Prostate gland (tissue), 2 donors: ENCODE measurements at regions not wholly inside any gene's neighbourhood (a gene's known extent, or its start where the extent isn't known, plus 50 kb on each side); places are given as distances from the start of the nearest gene placed in this dataset.

Experiments
- DNase-seq: peaks from one replicate; pipeline ENCODE4 v3.0.0-alpha.2; 2019; ENCODE audit warnings: low spot score
- H3K27ac ChIP-seq, 2 donors: fragments of 200-600 bp; sonication (generic); 2 replicates each; pipeline ENCODE4 v1.5.1; 2017 to 2019
- H3K27me3 ChIP-seq: fragments of 200-600 bp; sonication (generic); replicated peaks from 2 replicates; pipeline ENCODE4 v1.5.1; 2019; ENCODE audit not compliant: insufficient read depth
- H3K36me3 ChIP-seq, 2 donors: fragments of 200-600 bp; sonication (generic); 1 replicate in 1 of 2; 2 replicates in 1 of 2; pipeline versions ENCODE4 v1.5.1 to v1.8.1; 2017 to 2019
- H3K4me1 ChIP-seq: fragments of 200-600 bp; sonication (generic); replicated peaks from 2 replicates; pipeline ENCODE4 v1.5.1; 2019
- H3K4me3 ChIP-seq, 2 donors: fragments of 200-600 bp; sonication (generic); 2 replicates each; pipeline ENCODE4 v1.5.1; 2017 to 2019
- H3K9me3 ChIP-seq: fragments of 200-600 bp; sonication (generic); 2 replicates; pipeline ENCODE4 v1.5.1; 2017
- POLR2A ChIP-seq: fragments of 450-650 bp; IDR thresholded peaks from one replicate; pipeline ENCODE4 v1.6.1; 2016; ENCODE audit warnings: antibody characterized with exemption, mild to moderate bottlenecking
- POLR2AphosphoS5 ChIP-seq: sonication (generic); formaldehyde crosslinking; IDR thresholded peaks from one replicate; pipeline ENCODE4 v1.6.1; 2017; ENCODE audit warnings: antibody characterized with exemption
- WGBS: methylation state at CpG from one replicate; pipeline ENCODE4 v1.1.5; 2018; 5-methylcytosine and 5-hydroxymethylcytosine counted together
- intact Hi-C: fragments of 100-400 bp; cut with DNase I; formaldehyde crosslinking; loops from one replicate; pipeline ENCODE4 v1.14.2; 2022
- TF ChIP-seq, protein P1 (sequence below), 4 experiments: fragments of 200-600 bp in 2 of 4; fragments of 450-650 bp in 2 of 4; sonication (generic) in 2 of 4; IDR thresholded peaks; 1 replicate in 3 of 4; 2 replicates in 1 of 4; pipeline ENCODE4 v1.5.1; 2016 to 2019; ENCODE audit warnings: antibody characterized with exemption in 4 of 4, mild to moderate bottlenecking in 2 of 4, moderate library complexity in 2 of 4

- no peaks in the 10 kb centered on the region for H3K9me3 ChIP-seq
- no peaks in the 10 kb centered on the region for H3K27me3 ChIP-seq
- no peaks in the 10 kb centered on the region for H3K4me1 ChIP-seq
- no peak overlapping the region for H3K4me3 ChIP-seq
- 100% methylated on average over 1 of the region's 1 CpG for WGBS
- H3K27ac ChIP-seq = no peak overlapping the region
- DNase-seq = no peak
- intact Hi-C loops = no loop called here
- no peaks in the 10 kb centered on the region for H3K36me3 ChIP-seq
- no peak for TF ChIP-seq POLR2AphosphoS5
- TF ChIP-seq, protein P1, sequence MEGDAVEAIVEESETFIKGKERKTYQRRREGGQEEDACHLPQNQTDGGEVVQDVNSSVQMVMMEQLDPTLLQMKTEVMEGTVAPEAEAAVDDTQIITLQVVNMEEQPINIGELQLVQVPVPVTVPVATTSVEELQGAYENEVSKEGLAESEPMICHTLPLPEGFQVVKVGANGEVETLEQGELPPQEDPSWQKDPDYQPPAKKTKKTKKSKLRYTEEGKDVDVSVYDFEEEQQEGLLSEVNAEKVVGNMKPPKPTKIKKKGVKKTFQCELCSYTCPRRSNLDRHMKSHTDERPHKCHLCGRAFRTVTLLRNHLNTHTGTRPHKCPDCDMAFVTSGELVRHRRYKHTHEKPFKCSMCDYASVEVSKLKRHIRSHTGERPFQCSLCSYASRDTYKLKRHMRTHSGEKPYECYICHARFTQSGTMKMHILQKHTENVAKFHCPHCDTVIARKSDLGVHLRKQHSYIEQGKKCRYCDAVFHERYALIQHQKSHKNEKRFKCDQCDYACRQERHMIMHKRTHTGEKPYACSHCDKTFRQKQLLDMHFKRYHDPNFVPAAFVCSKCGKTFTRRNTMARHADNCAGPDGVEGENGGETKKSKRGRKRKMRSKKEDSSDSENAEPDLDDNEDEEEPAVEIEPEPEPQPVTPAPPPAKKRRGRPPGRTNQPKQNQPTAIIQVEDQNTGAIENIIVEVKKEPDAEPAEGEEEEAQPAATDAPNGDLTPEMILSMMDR (IDR thresholded peaks at IDR 0.05) = no peak
- no peak for TF ChIP-seq POLR2A
Observed at GRCh38 chrX:39258331-39258730, 457.1 kb downstream of the MID1IP1 start.

GRCh38 chrX:39260965-39261364 lies 459.7 kb downstream of the MID1IP1 start:
- TF ChIP-seq, protein P1 (IDR thresholded peaks at IDR 0.05) = no peak
- TF ChIP-seq POLR2A (no peak), POLR2AphosphoS5 (no peak)
- no peak for DNase-seq
- H3K4me1 ChIP-seq = no peaks in the 10 kb centered on the region
- H3K27me3 ChIP-seq = no peaks in the 10 kb centered on the region
- no peaks in the 10 kb centered on the region for H3K36me3 ChIP-seq
- intact Hi-C loops = no loop called here
- H3K9me3 ChIP-seq = no peaks in the 10 kb centered on the region
- 89% methylated on average over 3 of the region's 3 CpGs for WGBS
- no peak overlapping the region for H3K27ac ChIP-seq
- no peak overlapping the region for H3K4me3 ChIP-seq

DNA sequence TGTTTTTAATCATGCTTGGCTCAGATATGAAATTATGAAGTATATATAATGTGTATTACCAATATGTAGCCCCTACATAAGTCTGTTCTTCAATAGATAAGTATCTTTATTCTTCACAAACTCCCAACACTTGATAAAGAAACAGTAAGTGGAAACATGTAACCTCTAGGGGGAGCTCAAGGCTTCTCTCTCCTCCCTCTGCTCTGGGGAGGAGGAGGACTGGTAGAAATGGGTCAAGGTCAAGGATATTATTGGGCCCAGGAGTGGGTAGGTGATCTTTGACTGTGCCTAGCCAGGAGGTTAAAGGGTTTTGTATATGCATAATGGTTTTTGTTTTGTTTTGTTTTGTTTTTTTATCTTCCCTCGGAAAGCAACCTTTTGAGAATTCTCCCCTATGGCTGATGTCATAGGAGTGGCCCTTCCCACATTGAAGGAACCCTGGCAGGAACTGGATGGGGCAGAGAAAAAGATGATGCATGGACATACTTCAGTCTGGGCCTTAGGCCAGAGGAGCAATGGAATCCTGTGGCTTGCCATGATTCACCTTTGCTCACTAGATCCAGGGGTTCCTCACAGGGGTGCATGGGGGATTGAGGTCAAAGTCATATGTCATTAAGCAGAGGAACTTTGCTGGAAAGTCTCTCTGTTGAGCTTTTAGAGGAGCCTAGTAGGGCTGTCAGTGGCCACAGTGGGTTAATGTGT lies 460.3 kb downstream of the MID1IP1 start:
- intact Hi-C loops = no loop called here
- no peaks in the 10 kb centered on the region for H3K4me1 ChIP-seq
- no peak for DNase-seq
- no peaks in the 10 kb centered on the region for H3K27me3 ChIP-seq
- no peaks in the 10 kb centered on the region for H3K36me3 ChIP-seq
- TF ChIP-seq, protein P1 (IDR thresholded peaks at IDR 0.05) = peak in 3 of 4 experiments; percentile 21 to 41 (median 26)
- TF ChIP-seq POLR2A = no peak
- no peak overlapping the region for H3K4me3 ChIP-seq
- WGBS = 87% methylated on average over 1 of the region's 1 CpG
- no peaks in the 10 kb centered on the region for H3K9me3 ChIP-seq
- H3K27ac ChIP-seq = no peak overlapping the region

- WGBS = 100% methylated on average over 2 of the region's 2 CpGs
- no peak for DNase-seq
Observed at GRCh38 chrX:39262641-39263040, 461.4 kb downstream of the MID1IP1 start.

More at GRCh38 chrX:39262641-39263040, 461.4 kb downstream of the MID1IP1 start:
- Histone ChIP-seq H3K4me3 (no peak overlapping the region), H3K36me3 (no peaks in the 10 kb centered on the region), H3K9me3 (no peaks in the 10 kb centered on the region), H3K27me3 (no peaks in the 10 kb centered on the region), H3K4me1 (no peaks in the 10 kb centered on the region), H3K27ac (no peak overlapping the region)
- TF ChIP-seq, protein P1 (IDR thresholded peaks at IDR 0.05) = no peak
- no peak for TF ChIP-seq POLR2A
- no peak for TF ChIP-seq POLR2AphosphoS5
- intact Hi-C loops = no loop called here
